Mucosa of rectum (tissue), 2 donors: ENCODE measurements at regions not wholly inside any gene's neighbourhood (a gene's known extent, or its start where the extent isn't known, plus 50 kb on each side); places are given as distances from the start of the nearest gene placed in this dataset.

Experiments used
- H3K27ac ChIP-seq, 2 donors: one replicate each; pipeline ENCODE4 v1.7.0; 2013; ENCODE audit warnings: inconsistent platforms in 2 of 2, low read depth in 2 of 2, low read length in 2 of 2
- H3K27me3 ChIP-seq, 2 donors: one replicate each; pipeline ENCODE4 v1.7.0; 2013; ENCODE audit warnings: low read length in 2 of 2; ENCODE audit not compliant: control insufficient read depth in 2 of 2, insufficient read depth in 2 of 2
- H3K36me3 ChIP-seq, 2 donors: one replicate each; pipeline ENCODE4 v1.7.0; 2013; ENCODE audit warnings: low read length in 2 of 2; ENCODE audit not compliant: control insufficient read depth in 2 of 2, insufficient read depth in 2 of 2
- H3K4me1 ChIP-seq, 2 donors: one replicate each; pipeline ENCODE4 v1.7.0; 2013; ENCODE audit warnings: low read length in 2 of 2, mild to moderate bottlenecking in 1 of 2; ENCODE audit not compliant: control insufficient read depth in 2 of 2, insufficient read depth in 2 of 2
- H3K4me3 ChIP-seq, 2 donors: one replicate each; pipeline ENCODE4 v1.7.0; 2013; ENCODE audit warnings: low read length in 2 of 2
- H3K9ac ChIP-seq, 2 donors: one replicate each; pipeline ENCODE4 v1.7.0; 2013; ENCODE audit warnings: low read length in 2 of 2, low read depth in 1 of 2, mild to moderate bottlenecking in 1 of 2
- H3K9me3 ChIP-seq, 2 donors: one replicate each; pipeline ENCODE4 v1.7.0; 2013; ENCODE audit warnings: low read length in 2 of 2; ENCODE audit not compliant: control insufficient read depth in 2 of 2
- donor health status: healthy.
- donor health status: Normal muscosa, but diverticular disease.

DNA sequence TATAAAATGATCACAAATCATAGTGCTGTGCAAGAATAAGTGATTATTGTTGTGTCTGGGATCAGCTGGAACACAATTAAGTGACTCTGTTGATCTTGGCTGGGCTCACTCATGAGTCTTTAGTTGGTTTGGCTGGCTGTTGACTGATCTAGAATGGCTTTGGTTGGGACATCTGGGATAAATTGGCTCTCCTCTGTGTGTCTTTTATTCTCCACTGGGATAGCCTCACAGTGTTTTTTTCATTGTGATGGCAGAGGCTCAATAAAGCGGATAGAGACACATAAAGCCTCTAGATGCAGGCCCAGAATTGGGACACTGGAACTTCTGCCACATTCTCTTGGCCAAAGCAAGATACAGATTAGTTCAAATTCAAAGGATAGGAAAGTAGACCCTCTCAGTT is 735.6 kb downstream of the PDCD6IP start:
- no peaks in the 10 kb centered on the region for H3K36me3 ChIP-seq
- no peak overlapping the region for H3K27ac ChIP-seq
- no peaks in the 10 kb centered on the region for H3K9me3 ChIP-seq
- H3K4me3 ChIP-seq, result no peak overlapping the region
- no peaks in the 10 kb centered on the region for H3K27me3 ChIP-seq
- no peaks in the 10 kb centered on the region for H3K4me1 ChIP-seq
- H3K9ac ChIP-seq, result no peak overlapping the region

DNA sequence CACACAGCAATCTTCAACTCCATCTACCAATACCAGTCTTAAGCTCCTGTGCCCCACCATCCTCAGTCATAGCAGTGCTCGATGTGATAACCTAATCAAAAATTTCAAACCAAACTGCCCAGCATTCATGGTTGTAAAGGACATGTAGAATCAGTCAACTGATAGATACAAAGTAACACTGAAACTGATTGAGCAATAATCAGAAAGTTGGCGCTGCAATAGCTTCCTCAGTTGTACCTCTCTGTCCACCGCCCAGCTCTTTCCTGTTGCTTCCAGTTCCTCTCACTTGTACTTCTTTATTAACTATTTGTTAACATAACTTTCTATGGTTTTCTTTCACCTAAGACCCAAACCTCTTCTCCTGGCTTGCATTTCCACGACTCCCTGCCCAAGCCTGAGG is 745.7 kb downstream of the PDCD6IP start:
- H3K4me3 ChIP-seq, result no peak overlapping the region
- no peaks in the 10 kb centered on the region for H3K4me1 ChIP-seq
- no peaks in the 10 kb centered on the region for H3K9me3 ChIP-seq
- H3K27ac ChIP-seq, result no peak overlapping the region
- H3K36me3 ChIP-seq, result no peaks in the 10 kb centered on the region
- no peaks in the 10 kb centered on the region for H3K27me3 ChIP-seq
- H3K9ac ChIP-seq, result no peak overlapping the region

DNA sequence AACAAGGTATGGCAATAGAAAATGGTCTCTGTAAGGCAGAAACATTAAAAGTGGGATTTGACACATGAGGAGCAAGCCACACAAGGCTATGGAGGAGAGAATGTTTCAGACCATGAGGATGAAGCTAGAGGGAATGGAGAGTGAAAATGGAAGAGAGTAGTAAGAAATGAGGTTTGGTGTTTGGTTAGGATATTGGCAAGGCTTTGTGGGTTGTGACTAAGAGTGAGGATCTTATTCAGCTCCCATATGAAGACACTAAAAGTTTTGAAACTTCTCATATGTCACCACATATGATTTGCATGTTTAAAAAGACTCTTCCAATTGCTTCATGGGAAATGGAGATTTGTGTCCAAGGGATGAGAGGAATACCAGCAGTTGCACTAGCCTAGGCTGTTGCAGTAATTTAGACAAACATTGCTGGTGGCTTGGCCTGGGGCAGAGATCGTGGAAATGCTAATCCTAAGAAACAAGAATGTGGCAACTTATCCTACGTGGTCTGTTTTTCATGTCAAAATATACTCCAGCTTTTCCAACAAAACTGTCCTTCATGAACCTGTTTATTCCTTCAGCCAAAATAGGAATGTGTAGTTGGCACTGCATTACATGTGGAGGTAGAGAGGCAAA is 749.0 kb downstream of the PDCD6IP start:
- Histone ChIP-seq H3K27ac (no peak overlapping the region), H3K9ac (no peak overlapping the region), H3K27me3 (no peaks in the 10 kb centered on the region), H3K9me3 (no peaks in the 10 kb centered on the region), H3K4me1 (no peaks in the 10 kb centered on the region), H3K4me3 (no peak overlapping the region), H3K36me3 (no peaks in the 10 kb centered on the region)

DNA sequence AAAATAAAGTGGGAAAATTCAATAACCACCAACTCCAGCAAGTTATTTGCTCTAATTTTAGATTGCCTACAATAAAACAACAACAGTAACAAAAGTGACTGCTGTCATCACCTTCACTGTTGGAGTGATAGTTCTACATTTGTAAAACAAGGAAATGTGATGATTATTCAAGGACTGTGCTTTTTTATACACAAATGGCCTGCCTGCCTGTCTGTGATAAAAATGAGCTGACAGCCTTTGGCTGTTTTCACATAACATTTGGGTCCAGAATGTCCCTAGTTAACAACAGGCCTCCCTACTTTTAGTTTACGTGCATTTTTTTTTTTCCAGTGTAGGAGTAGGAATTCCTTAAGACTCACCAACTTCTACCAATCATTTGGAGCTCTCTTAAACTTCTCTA is 768.8 kb downstream of the PDCD6IP start:
- H3K27ac ChIP-seq, result no peak overlapping the region
- H3K9ac ChIP-seq, result no peak overlapping the region
- no peaks in the 10 kb centered on the region for H3K27me3 ChIP-seq
- no peak overlapping the region for H3K4me3 ChIP-seq
- H3K4me1 ChIP-seq, result no peaks in the 10 kb centered on the region
- no peaks in the 10 kb centered on the region for H3K36me3 ChIP-seq
- H3K9me3 ChIP-seq, result peaks cover 0 to 3% of the 10 kb centered on the region in 2 donors

DNA sequence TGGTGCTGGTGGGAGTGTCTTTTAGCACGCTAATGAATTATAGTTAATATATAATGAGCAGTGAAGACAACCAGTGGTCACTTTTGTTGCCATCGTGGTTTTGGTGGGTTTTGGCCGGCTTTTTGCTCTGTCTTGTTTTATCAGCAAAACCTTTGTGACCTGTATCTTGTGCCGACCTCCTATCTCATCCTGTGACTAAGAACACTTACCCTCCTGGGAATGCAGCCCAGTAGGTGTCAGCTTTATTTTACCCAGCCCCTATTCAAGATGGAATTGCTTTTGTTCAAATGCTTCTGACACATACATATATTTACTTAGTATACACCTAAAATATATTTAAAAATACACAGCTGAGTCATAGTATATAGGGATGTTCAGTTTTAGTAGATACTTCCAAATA is 770.3 kb downstream of the PDCD6IP start:
- Histone ChIP-seq H3K27me3 (no peaks in the 10 kb centered on the region), H3K36me3 (no peaks in the 10 kb centered on the region), H3K27ac (no peak overlapping the region), H3K4me3 (no peak overlapping the region), H3K9me3 (peaks cover 0 to 3% of the 10 kb centered on the region in 2 donors), H3K9ac (no peak overlapping the region), H3K4me1 (no peaks in the 10 kb centered on the region)

DNA sequence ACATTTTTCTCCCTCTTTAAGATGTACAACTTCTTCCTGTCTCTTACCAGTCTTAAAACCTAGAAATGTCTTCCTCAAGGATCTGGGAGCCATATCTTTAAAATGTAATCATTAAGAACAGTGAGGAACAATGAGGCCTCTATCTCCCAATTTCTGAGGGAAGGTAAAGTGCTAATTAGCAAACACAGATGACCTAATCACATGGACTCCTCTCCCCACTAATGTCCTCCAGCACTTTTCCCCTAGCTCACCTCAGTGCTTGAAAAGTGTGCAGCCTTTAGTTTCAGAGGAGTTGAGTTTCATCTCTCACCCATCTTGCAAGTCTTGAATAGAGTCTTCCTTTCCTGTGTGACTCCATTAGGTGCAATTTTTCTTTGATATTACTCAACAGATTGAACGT is 771.0 kb downstream of the PDCD6IP start:
- Histone ChIP-seq H3K4me3 (no peak overlapping the region), H3K9ac (no peak overlapping the region), H3K36me3 (no peaks in the 10 kb centered on the region), H3K27ac (no peak overlapping the region), H3K27me3 (no peaks in the 10 kb centered on the region), H3K4me1 (no peaks in the 10 kb centered on the region), H3K9me3 (peaks cover 0 to 3% of the 10 kb centered on the region in 2 donors)

DNA sequence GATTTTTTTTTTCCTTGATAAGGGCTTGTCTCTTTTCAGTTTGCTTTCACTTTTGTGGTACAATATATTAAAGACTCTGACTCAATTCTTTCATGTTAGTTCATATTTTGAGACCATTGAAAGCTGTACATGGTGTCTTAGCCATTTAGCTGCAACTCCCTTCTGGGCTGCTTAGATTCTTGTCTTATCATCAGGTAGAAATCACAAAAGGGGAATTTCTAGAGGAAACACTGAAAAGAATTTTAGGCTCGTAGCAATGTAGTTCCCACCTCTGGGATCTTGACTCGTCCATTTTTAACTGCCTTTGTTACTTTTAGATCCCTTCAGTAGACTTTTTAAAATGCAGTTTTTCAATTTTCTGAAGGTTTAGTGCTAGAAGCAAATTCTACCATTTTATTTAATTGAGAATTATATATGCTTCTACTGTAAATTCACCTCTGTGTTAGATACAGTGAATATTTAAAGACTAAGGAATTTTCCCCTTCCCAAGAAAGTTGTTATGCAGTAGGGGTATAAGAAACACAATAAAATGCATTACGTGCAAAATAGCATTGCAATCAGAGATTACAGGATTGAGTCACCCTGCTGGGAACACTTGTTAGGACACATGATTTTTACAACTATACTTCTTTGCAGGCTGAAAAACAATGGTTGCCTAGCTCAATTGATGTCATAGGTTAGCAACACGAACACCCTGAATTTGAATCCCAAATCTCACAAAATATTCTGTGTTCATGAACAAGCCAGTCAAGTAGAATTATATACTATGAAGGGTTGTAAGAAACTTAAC is 772.7 kb downstream of the PDCD6IP start:
- Histone ChIP-seq H3K27me3 (no peaks in the 10 kb centered on the region), H3K9ac (no peak overlapping the region), H3K36me3 (no peaks in the 10 kb centered on the region), H3K9me3 (no peaks in the 10 kb centered on the region), H3K4me1 (no peaks in the 10 kb centered on the region), H3K27ac (no peak overlapping the region), H3K4me3 (no peak overlapping the region)

DNA sequence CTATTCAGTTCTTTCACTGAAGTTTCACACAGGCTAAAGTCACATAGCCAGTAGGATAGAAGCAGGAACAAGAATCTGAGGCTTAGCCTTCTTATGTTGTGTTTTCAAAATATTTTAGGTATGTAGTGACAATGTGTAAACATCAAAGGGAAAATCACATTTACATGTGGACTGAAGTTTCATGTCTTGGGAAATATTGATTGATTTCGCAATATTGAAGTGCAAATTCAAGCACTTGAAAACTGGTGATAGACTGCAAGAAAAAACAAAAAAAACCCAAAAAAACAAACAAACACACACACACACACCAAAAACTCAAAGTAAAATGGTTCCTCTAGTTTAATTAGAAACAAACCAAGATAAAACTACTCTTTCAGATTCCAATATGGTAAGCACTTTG is 773.3 kb downstream of the PDCD6IP start:
- Histone ChIP-seq H3K9me3 (no peaks in the 10 kb centered on the region), H3K4me3 (no peak overlapping the region), H3K9ac (no peak overlapping the region), H3K36me3 (no peaks in the 10 kb centered on the region), H3K4me1 (no peaks in the 10 kb centered on the region), H3K27me3 (no peaks in the 10 kb centered on the region), H3K27ac (no peak overlapping the region)

DNA sequence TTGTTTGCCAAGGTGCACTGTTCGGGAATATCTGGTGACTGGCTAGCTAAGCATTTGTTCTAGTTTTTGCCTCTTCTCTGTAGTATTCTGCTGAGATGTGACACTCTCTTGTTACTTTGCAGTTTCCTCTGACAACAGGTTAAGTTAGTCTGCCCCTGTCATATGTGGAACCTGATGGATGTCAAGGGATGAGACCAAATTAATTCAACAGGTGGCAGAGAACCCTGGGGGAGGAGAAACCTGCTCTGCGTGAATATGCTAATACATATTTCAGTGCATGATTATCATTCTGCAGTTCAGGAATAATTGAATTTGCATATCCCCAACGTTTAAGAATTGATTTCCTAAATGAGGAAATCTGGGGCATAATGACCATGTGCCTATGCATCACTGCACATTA is 777.3 kb downstream of the PDCD6IP start:
- Histone ChIP-seq H3K36me3 (no peaks in the 10 kb centered on the region), H3K9me3 (no peaks in the 10 kb centered on the region), H3K4me3 (no peak overlapping the region), H3K27ac (no peak overlapping the region), H3K4me1 (no peaks in the 10 kb centered on the region), H3K9ac (no peak overlapping the region), H3K27me3 (no peaks in the 10 kb centered on the region)

DNA sequence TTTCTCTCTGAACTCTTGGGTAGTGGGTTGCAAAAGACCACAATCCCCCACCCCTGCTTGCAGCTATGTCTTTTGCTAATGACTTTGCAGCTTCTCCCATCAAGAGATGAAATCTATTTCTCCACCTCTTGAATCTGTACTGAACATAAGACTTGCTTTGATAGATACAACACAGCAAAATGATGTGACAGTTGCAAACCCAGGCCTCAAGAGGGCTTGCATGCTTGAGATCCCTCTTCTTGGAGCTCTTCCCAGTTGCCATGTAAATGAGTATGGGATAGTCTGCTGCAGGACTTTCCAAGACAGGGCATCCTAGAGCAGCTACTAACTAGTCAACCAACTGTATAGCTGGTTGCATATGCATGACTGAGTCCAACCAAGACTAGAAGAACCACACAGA is 783.6 kb downstream of the PDCD6IP start:
- no peak overlapping the region for H3K4me3 ChIP-seq
- no peaks in the 10 kb centered on the region for H3K9me3 ChIP-seq
- H3K36me3 ChIP-seq, result no peaks in the 10 kb centered on the region
- H3K9ac ChIP-seq, result no peak overlapping the region
- no peaks in the 10 kb centered on the region for H3K27me3 ChIP-seq
- H3K27ac ChIP-seq, result no peak overlapping the region
- no peaks in the 10 kb centered on the region for H3K4me1 ChIP-seq
